Panc1 (cell line): ENCODE measurements at regions not wholly inside any gene's neighbourhood (a gene's known extent, or its start where the extent isn't known, plus 50 kb on each side); places are given as distances from the start of the nearest gene placed in this dataset.

ENCODE experiments used
- ATAC-seq: fragments of 200-7000 bp; cut with Tn5 transposase; 2 replicates; pipeline ENCODE4 v1.9.1; 2020; ENCODE audit warnings: mild to moderate bottlenecking, moderate library complexity
- BruUV-seq: library from RNA; stranded (reverse); fragments of 400-500 nt; replicated peaks from 2 replicates; lab custom pipeline; 2021; lab: Mats Ljungman, UMichigan
- CTCF ChIA-PET: fragments of 300-600 bp; sonication (Branson Sonifier 250); formaldehyde crosslinking; loops from one replicate; lab custom pipeline; 2022; ENCODE audit warnings: antibody characterized with exemption; lab: Charles Lee
- POLR2A ChIA-PET: fragments of 300-600 bp; sonication (Branson Sonifier 250); formaldehyde crosslinking; loops from one replicate; lab custom pipeline; 2022; ENCODE audit warnings: antibody characterized with exemption; lab: Charles Lee
- DNase-seq: peaks from one replicate; pipeline ENCODE4 v3.0.0-alpha.2; 2010; ENCODE audit warnings: low read depth, low spot score
- H3K27ac ChIP-seq: 2 replicates; pipeline ENCODE4 v1.5.1; 2011; ENCODE audit warnings: mild to moderate bottlenecking, low read length, inconsistent platforms
- H3K27me3 ChIP-seq: fragments of 200-500 bp; sonication (Bioruptor generic); 2 replicates; pipeline ENCODE4 v1.6.0; 2014; ENCODE audit warnings: low read length, inconsistent platforms; ENCODE audit not compliant: control insufficient read depth, insufficient read depth
- H3K36me3 ChIP-seq: fragments of 200-500 bp; sonication (Bioruptor generic); 2 replicates; pipeline ENCODE4 v1.5.1; 2014; ENCODE audit warnings: inconsistent platforms, mild to moderate bottlenecking, low read length, moderate library complexity; ENCODE audit not compliant: control insufficient read depth, insufficient read depth
- H3K4me1 ChIP-seq: 2 replicates; pipeline ENCODE4 v1.5.1; 2011; ENCODE audit warnings: inconsistent platforms, mild to moderate bottlenecking, low read length, moderate library complexity; ENCODE audit not compliant: control insufficient read depth, insufficient read depth
- H3K4me3 ChIP-seq, 2 experiments: 2 replicates each; pipeline ENCODE4 v1.5.1; 2011 to 2012; ENCODE audit warnings: low read depth in 2 of 2, low read length in 2 of 2, mild to moderate bottlenecking in 2 of 2, inconsistent platforms in 1 of 2, moderate library complexity in 1 of 2
- H3K9me3 ChIP-seq: fragments of 200-500 bp; sonication (Bioruptor generic); 2 replicates; pipeline ENCODE4 v1.5.1; 2014; ENCODE audit warnings: low read depth, mild to moderate bottlenecking, inconsistent platforms, low read length, moderate library complexity; ENCODE audit not compliant: control insufficient read depth, insufficient read depth
- CTCF ChIP-seq: fragments of 450-650 bp; IDR thresholded peaks from 2 replicates; pipeline ENCODE4 v1.5.1; 2017; ENCODE audit warnings: mild to moderate bottlenecking
- POLR2AphosphoS5 ChIP-seq: IDR thresholded peaks from 2 replicates; pipeline ENCODE4 v1.6.1; 2012; ENCODE audit warnings: mild to moderate bottlenecking, low read depth, low read length, moderate library complexity
- REST ChIP-seq, 2 experiments: IDR thresholded peaks; 2 replicates each; pipeline ENCODE4 v1.6.1; 2011 to 2012; ENCODE audit warnings: low read depth in 2 of 2, control low read depth in 1 of 2, low read length in 1 of 2, mild to moderate bottlenecking in 1 of 2, moderate library complexity in 1 of 2; ENCODE audit not compliant: insufficient read depth in 1 of 2
- SIN3A ChIP-seq: IDR thresholded peaks from 2 replicates; pipeline ENCODE4 v1.6.1; 2012; ENCODE audit warnings: low read depth, mild to moderate bottlenecking, low read length, moderate library complexity, borderline replicate concordance; ENCODE audit not compliant: insufficient read depth
- TCF7L2 ChIP-seq: IDR thresholded peaks from 2 replicates; pipeline ENCODE4 v1.6.1; 2011; ENCODE audit warnings: mild to moderate bottlenecking, low read depth, low read length, inconsistent platforms
- in situ Hi-C: cut with HindIII; loops from 2 replicates; pipeline ENCODE4 v1.10.0; 2016; ENCODE audit warnings: low sequenced_read_pairs, low pct_unique_long_range_greater_than_20kb
- intact Hi-C: fragments of 100-400 bp; cut with micrococcal nuclease; formaldehyde crosslinking; loops from one replicate; pipeline ENCODE4 v1.10.0; 2022; ENCODE audit not compliant: unreplicated experiment

- POLR2A ChIA-PET, result interaction anchor here (0.5 kb wide), 1 partner anchor 100 kb away, joined by 5 read pairs; no protein-coding TSS in a partner anchor
- DNase-seq, result no peak
- in situ Hi-C loops (no loop called here), intact Hi-C loops (no loop called here)
- Histone ChIP-seq H3K36me3 (no peaks in the 10 kb centered on the region), H3K9me3 (no peaks in the 10 kb centered on the region), H3K27me3 (no peaks in the 10 kb centered on the region), H3K4me1 (peaks cover 39% of the 10 kb centered on the region), H3K27ac (peak overlapping the region; percentile 99), H3K4me3 (no peak overlapping the region)
- ATAC-seq, result no peak
- no TSS peak for BruUV-seq
- CTCF ChIA-PET, result no interaction called here
- TF ChIP-seq TCF7L2 (peak; percentile 6; the same call in 1 of the 2 replicates), POLR2AphosphoS5 (no peak), REST (IDR thresholded peaks at IDR 0.05; ENCODE audit: insufficient read depth in 1 of 2, low read depth in 2 of 2, low read length in 1 of 2) (no peak), SIN3A (no peak), CTCF (no peak)
These were observed 113.1 kb upstream of the ZNF217 start for GRCh38 chr20:53706466-53707370.

- Histone ChIP-seq H3K4me3 (no peak overlapping the region), H3K9me3 (no peaks in the 10 kb centered on the region), H3K4me1 (peaks cover 32% of the 10 kb centered on the region), H3K27ac (peak overlapping the region; percentile 99), H3K36me3 (no peaks in the 10 kb centered on the region), H3K27me3 (no peaks in the 10 kb centered on the region)
- TF ChIP-seq CTCF, result no peak
- no peak for TF ChIP-seq POLR2AphosphoS5
- TF ChIP-seq TCF7L2, result no peak
- no peak for TF ChIP-seq REST (IDR thresholded peaks at IDR 0.05; ENCODE audit: insufficient read depth in 1 of 2, low read depth in 2 of 2, low read length in 1 of 2)
- TF ChIP-seq SIN3A, result no peak
- CTCF ChIA-PET, result no interaction called here
- no TSS peak for BruUV-seq
- in situ Hi-C loops, result no loop called here
- POLR2A ChIA-PET, result no interaction called here
- no peak for DNase-seq
- intact Hi-C loops, result no loop called here
- no peak for ATAC-seq
These were observed 112.4 kb upstream of the ZNF217 start for GRCh38 chr20:53706008-53706465.
